ENCODE measurements at regions not wholly inside any gene's neighbourhood (a gene's known extent, or its start where the extent isn't known, plus 50 kb on each side); places are given as distances from the start of the nearest gene placed in this dataset.
A peak's percentile ranks its signal among the peaks of the same experiment; 100 is the strongest.

- TF ChIP-seq MAX (IDR thresholded peaks at IDR 0.05; ENCODE audit: low read depth, low read length), result no peak
- TF ChIP-seq HSF1 (IDR thresholded peaks at IDR 0.05; ENCODE audit: low read depth, low read length), result no peak
- no peak for TF ChIP-seq PBX3 (IDR thresholded peaks at IDR 0.05; ENCODE audit: insufficient replicate concordance, low read depth, low read length)
- TF ChIP-seq STAT3 (IDR thresholded peaks at IDR 0.05; ENCODE audit: low read depth, low read length), result no peak
- no peak for TF ChIP-seq RAD51 (IDR thresholded peaks at IDR 0.05)
These were observed 184.7 kb upstream of the GLI2 start (continued) for GRCh38 chr2:120550893-120551446.

- CTCF ChIA-PET, result interaction anchor here (0.7 to 1.1 kb wide), 4 partner anchors 16 to 134 kb away, joined by 3 to 4 read pairs (median 3); no protein-coding TSS in a partner anchor
These were observed 184.1 kb upstream of the GLI2 start for GRCh38 chr2:120551522-120551921.

More at GRCh38 chr2:120551522-120551921, 184.1 kb upstream of the GLI2 start:
- in situ Hi-C loops (cut with MboI) (no loop called here), intact Hi-C loops (cut with micrococcal nuclease; ENCODE audit: unreplicated experiment) (loop anchor here (10.0 kb wide), 1 partner anchor 207 kb away; the partner anchor contains the start of gene INHBB)
- Histone ChIP-seq H3K9ac (ENCODE audit: control insufficient read depth, insufficient read depth, low read length) (no peak overlapping the region), H3K36me3 (ENCODE audit: control insufficient read depth in 2 of 2, insufficient read depth in 2 of 2, low read length in 1 of 2) (no peaks in the 10 kb centered on the region), H3K4me1 (ENCODE audit: control insufficient read depth, insufficient read depth, low read length) (no peaks in the 10 kb centered on the region), H2AFZ (ENCODE audit: control insufficient read depth, low read depth, low read length) (no peak overlapping the region), H3K27me3 (replicated peaks in 1 of 2; ENCODE audit: control insufficient read depth in 2 of 2, insufficient read depth in 2 of 2, low read length in 1 of 2) (peaks cover 0 to 2% of the 10 kb centered on the region in 2 experiments; a peak in 2 of 4 replicates), H3K4me3 (no peak overlapping the region), H3K79me2 (ENCODE audit: control insufficient read depth, insufficient read depth, low read length) (no peaks in the 10 kb centered on the region), H3K4me2 (ENCODE audit: control insufficient read depth, insufficient read depth) (no peak overlapping the region), H3K27ac (ENCODE audit: control insufficient read depth, insufficient read depth) (no peak overlapping the region), H4K20me1 (ENCODE audit: control insufficient read depth, insufficient read depth) (no peaks in the 10 kb centered on the region), H3K9me3 (replicated peaks; ENCODE audit: control insufficient read depth, insufficient read depth, low read length) (no peaks in the 10 kb centered on the region)
- whole genome bisulfite sequencing (ENCODE audit: insufficient coverage, insufficient replicate concordance, low lambda C conversion rate, missing lambda C conversion rate), result 0% methylated on average over 3 of the region's 3 CpGs
- no peak for FAIRE-seq
- ChIA-PET POLR2A (no interaction called here), SMC1A (ENCODE audit: uncharacterized antibody, unreplicated experiment) (no interaction called here), RAD21 (ENCODE audit: unreplicated experiment) (no interaction called here)
- no TSS peak for BruUV-seq (replicated peaks)
- 0 out of 2 replicates have a peak, but pooled peaks have one; percentile 26 for TF ChIP-seq NFYB (IDR thresholded peaks at IDR 0.05; ENCODE audit: insufficient read depth, low read depth, low read length)
- TF ChIP-seq NR2F1 (conservative IDR thresholded peaks at IDR 0.05), result 0 out of 2 replicates have a peak, but pooled peaks have one; percentile 29
- TF ChIP-seq RELA (IDR thresholded peaks at IDR 0.05; ENCODE audit: borderline replicate concordance, partially characterized antibody), result no peak
- no peak for TF ChIP-seq ZNF687 (IDR thresholded peaks at IDR 0.05)
- TF ChIP-seq USF2 (IDR thresholded peaks at IDR 0.05; ENCODE audit: borderline replicate concordance, low read depth, low read length), result no peak
- no peak for TF ChIP-seq KDM1A (IDR thresholded peaks at IDR 0.05; ENCODE audit: borderline replicate concordance)
- peak; percentile 94 for TF ChIP-seq SPI1 (IDR thresholded peaks at IDR 0.05; ENCODE audit: borderline replicate concordance, insufficient read depth, low read depth, low read length)
- DNase-seq (ENCODE audit: low read depth, low spot score), result no peak
- ATAC-seq, result peak; percentile 89

Measured in GM12878 (cell line).